ENCODE measurements at regions not wholly inside any gene's neighbourhood (a gene's known extent, or its start where the extent isn't known, plus 50 kb on each side); places are given as distances from the start of the nearest gene placed in this dataset.

- H2BK5ac ChIP-seq (ENCODE audit: low read length): peak overlapping the region; percentile 93
- H2BK12ac ChIP-seq (ENCODE audit: low read length): peak overlapping the region; percentile 46
- H2BK120ac ChIP-seq (ENCODE audit: low read depth, low read length): no peak overlapping the region
- peaks cover 0 to 3% of the 10 kb centered on the region in 2 donors for H3K9me3 ChIP-seq (replicated peaks in 1 of 2; ENCODE audit: control insufficient read depth in 2 of 2, insufficient read depth in 1 of 2, low read depth in 1 of 2, low read length in 2 of 2)
- no peak overlapping the region for H3K4me2 ChIP-seq (ENCODE audit: insufficient read depth, low read length, poor library complexity, severe bottlenecking)
- H2AFZ ChIP-seq (ENCODE audit: low read length): no peak overlapping the region
- H4K8ac ChIP-seq (ENCODE audit: low read depth, low read length): no peak overlapping the region
- peak overlapping the region; percentile 49 for H2BK15ac ChIP-seq (ENCODE audit: low read length)
- no peak overlapping the region for H3K4ac ChIP-seq (ENCODE audit: low read length)
- H3K18ac ChIP-seq (ENCODE audit: low read length): peak overlapping the region; percentile 92
- H3K4me1 ChIP-seq (ENCODE audit: control insufficient read depth in 2 of 2, insufficient read depth in 1 of 2, low read depth in 1 of 2, low read length in 2 of 2): peaks cover 9 to 46% of the 10 kb centered on the region in 2 donors
- H2AK5ac ChIP-seq (ENCODE audit: low read depth, low read length): peak overlapping the region; percentile 98
- H3K23ac ChIP-seq (ENCODE audit: low read depth, low read length, poor library complexity): peak overlapping the region; percentile 43
- no peak overlapping the region for H3K4me3 ChIP-seq (ENCODE audit: low read length in 2 of 2)
- no peak overlapping the region for H4K91ac ChIP-seq (ENCODE audit: low read depth, low read length, poor library complexity)
- H3K9ac ChIP-seq (ENCODE audit: low read depth, low read length, poor library complexity): peak overlapping the region; percentile 72
- H3K14ac ChIP-seq (ENCODE audit: low read length): no peak overlapping the region
- WGBS, 2 donors (ENCODE audit: extremely low coverage in 2 of 2, insufficient read length in 2 of 2, insufficient replicate concordance in 1 of 2): no CpG with 5 or more reads among the region's 35 CpGs
- peaks cover 0 to 53% (median 0%) of the 10 kb centered on the region in 3 experiments for H3K27me3 ChIP-seq (ENCODE audit: control insufficient read depth in 3 of 3, insufficient read depth in 3 of 3, low read depth in 1 of 3, low read length in 3 of 3)
- H3K79me1 ChIP-seq (ENCODE audit: low read depth, low read length): peaks cover 2% of the 10 kb centered on the region
- DNase-seq (ENCODE audit: low spot score): no peak
- no peak overlapping the region for H3K27ac ChIP-seq (replicated peaks; ENCODE audit: low read length)
- no peaks in the 10 kb centered on the region for H3K36me3 ChIP-seq (replicated peaks in 1 of 2; ENCODE audit: control insufficient read depth in 2 of 2, insufficient read depth in 2 of 2, low read length in 2 of 2)
These were observed 87.4 kb downstream of the FOXL3 start for GRCh38 chr7:377080-378040.

- H3K4me1 ChIP-seq (ENCODE audit: control insufficient read depth in 2 of 2, insufficient read depth in 1 of 2, low read depth in 1 of 2, low read length in 2 of 2): peaks cover 9 to 41% of the 10 kb centered on the region in 2 donors
- H2BK15ac ChIP-seq (ENCODE audit: low read length): peak overlapping the region; percentile 49
- H3K79me1 ChIP-seq (ENCODE audit: low read depth, low read length): peaks cover 2% of the 10 kb centered on the region
- H3K27ac ChIP-seq (replicated peaks; ENCODE audit: low read length): no peak overlapping the region
- H3K4ac ChIP-seq (ENCODE audit: low read length): no peak overlapping the region
- H3K4me2 ChIP-seq (ENCODE audit: insufficient read depth, low read length, poor library complexity, severe bottlenecking): no peak overlapping the region
- H3K9me3 ChIP-seq (replicated peaks in 1 of 2; ENCODE audit: control insufficient read depth in 2 of 2, insufficient read depth in 1 of 2, low read depth in 1 of 2, low read length in 2 of 2): peaks cover 0 to 3% of the 10 kb centered on the region in 2 donors
- no peak for DNase-seq (ENCODE audit: low spot score)
- H2BK12ac ChIP-seq (ENCODE audit: low read length): peak overlapping the region; percentile 46
- peak overlapping the region; percentile 80 for H2BK5ac ChIP-seq (ENCODE audit: low read length)
- no peak overlapping the region for H4K91ac ChIP-seq (ENCODE audit: low read depth, low read length, poor library complexity)
- H2BK120ac ChIP-seq (ENCODE audit: low read depth, low read length): no peak overlapping the region
- no peak overlapping the region for H4K8ac ChIP-seq (ENCODE audit: low read depth, low read length)
- WGBS, 2 donors (ENCODE audit: extremely low coverage in 2 of 2, insufficient read length in 2 of 2, insufficient replicate concordance in 1 of 2): no CpG with 5 or more reads among the region's 13 CpGs
- H3K18ac ChIP-seq (ENCODE audit: low read length): peak overlapping the region; percentile 92
- H3K27me3 ChIP-seq (ENCODE audit: control insufficient read depth in 3 of 3, insufficient read depth in 3 of 3, low read depth in 1 of 3, low read length in 3 of 3): peaks cover 0 to 53% (median 0%) of the 10 kb centered on the region in 3 experiments
- H3K9ac ChIP-seq (ENCODE audit: low read depth, low read length, poor library complexity): no peak overlapping the region
- no peak overlapping the region for H3K4me3 ChIP-seq (ENCODE audit: low read length in 2 of 2)
- peak overlapping the region; percentile 97 for H2AK5ac ChIP-seq (ENCODE audit: low read depth, low read length)
- H3K14ac ChIP-seq (ENCODE audit: low read length): no peak overlapping the region
- H2AFZ ChIP-seq (ENCODE audit: low read length): no peak overlapping the region
- no peak overlapping the region for H3K23ac ChIP-seq (ENCODE audit: low read depth, low read length, poor library complexity)
- no peaks in the 10 kb centered on the region for H3K36me3 ChIP-seq (replicated peaks in 1 of 2; ENCODE audit: control insufficient read depth in 2 of 2, insufficient read depth in 2 of 2, low read length in 2 of 2)
These were observed 88.1 kb downstream of the FOXL3 start for GRCh38 chr7:378041-378420.

GRCh38 chr7:378551-379455, 88.8 kb downstream of the FOXL3 start:
- H2AK5ac ChIP-seq (ENCODE audit: low read depth, low read length): peak overlapping the region; percentile 99
- peak overlapping the region; percentile 100 for H2BK15ac ChIP-seq (ENCODE audit: low read length)
- peaks cover 9 to 34% of the 10 kb centered on the region in 2 donors for H3K4me1 ChIP-seq (ENCODE audit: control insufficient read depth in 2 of 2, insufficient read depth in 1 of 2, low read depth in 1 of 2, low read length in 2 of 2)
- H2AFZ ChIP-seq (ENCODE audit: low read length): peak overlapping the region; percentile 82
- H2BK5ac ChIP-seq (ENCODE audit: low read length): peak overlapping the region; percentile 59
- no peak overlapping the region for H3K27ac ChIP-seq (replicated peaks; ENCODE audit: low read length)
- peaks cover 2% of the 10 kb centered on the region for H3K79me1 ChIP-seq (ENCODE audit: low read depth, low read length)
- peak overlapping the region; percentile 99 for H2BK12ac ChIP-seq (ENCODE audit: low read length)
- peak overlapping the region; percentile 60 for H3K9ac ChIP-seq (ENCODE audit: low read depth, low read length, poor library complexity)
- no CpG with 5 or more reads among the region's 44 CpGs for WGBS, 2 donors (ENCODE audit: extremely low coverage in 2 of 2, insufficient read length in 2 of 2, insufficient replicate concordance in 1 of 2)
- no peaks in the 10 kb centered on the region for H3K36me3 ChIP-seq (replicated peaks in 1 of 2; ENCODE audit: control insufficient read depth in 2 of 2, insufficient read depth in 2 of 2, low read length in 2 of 2)
- H2BK120ac ChIP-seq (ENCODE audit: low read depth, low read length): peak overlapping the region; percentile 81
- H4K91ac ChIP-seq (ENCODE audit: low read depth, low read length, poor library complexity): no peak overlapping the region
- peak overlapping the region; percentile 98 for H3K14ac ChIP-seq (ENCODE audit: low read length)
- peaks cover 0 to 47% (median 0%) of the 10 kb centered on the region in 3 experiments for H3K27me3 ChIP-seq (ENCODE audit: control insufficient read depth in 3 of 3, insufficient read depth in 3 of 3, low read depth in 1 of 3, low read length in 3 of 3)
- no peak overlapping the region for H3K4me3 ChIP-seq (ENCODE audit: low read length in 2 of 2)
- DNase-seq (ENCODE audit: low spot score): no peak
- H3K4ac ChIP-seq (ENCODE audit: low read length): peak overlapping the region; percentile 98
- peak overlapping the region; percentile 89 for H3K23ac ChIP-seq (ENCODE audit: low read depth, low read length, poor library complexity)
- peak overlapping the region; percentile 98 for H3K18ac ChIP-seq (ENCODE audit: low read length)
- peak overlapping the region; percentile 91 for H3K4me2 ChIP-seq (ENCODE audit: insufficient read depth, low read length, poor library complexity, severe bottlenecking)
- peaks cover 0 to 3% of the 10 kb centered on the region in 2 donors for H3K9me3 ChIP-seq (replicated peaks in 1 of 2; ENCODE audit: control insufficient read depth in 2 of 2, insufficient read depth in 1 of 2, low read depth in 1 of 2, low read length in 2 of 2)
- no peak overlapping the region for H4K8ac ChIP-seq (ENCODE audit: low read depth, low read length)

Measured in neuronal stem cell (in vitro differentiated cells).